ENCODE measurements at regions not wholly inside any gene's neighbourhood (a gene's known extent, or its start where the extent isn't known, plus 50 kb on each side); places are given as distances from the start of the nearest gene placed in this dataset.
"Not testable (repeated sequence)": the region's sequence is repeated elsewhere in the genome, so short reads cannot be mapped to it uniquely, and the experiment has no call there.

GRCh38 chr12:91249518-91250272 is 67.1 kb upstream of the DCN start:
- Mint-ChIP-seq H3K27me3 (ENCODE audit: low read depth) (no peaks in the 10 kb centered on the region), H3K27ac (ENCODE audit: unreplicated experiment) (no peak overlapping the region), H3K4me1 (ENCODE audit: low read depth) (peaks cover 14% of the 10 kb centered on the region), H3K9me3 (ENCODE audit: low read depth) (peaks cover 17% of the 10 kb centered on the region), H3K4me3 (ENCODE audit: unreplicated experiment) (no peak overlapping the region), H3K36me3 (ENCODE audit: low read depth) (peaks cover 5% of the 10 kb centered on the region)
- DNase-seq (ENCODE audit: low spot score): no peak
- no peak for TF ChIP-seq CTCF (IDR thresholded peaks at IDR 0.05)

GRCh38 chr12:91249054-91249453 is 66.4 kb upstream of the DCN start:
- Mint-ChIP-seq H3K36me3 (ENCODE audit: low read depth) (peaks cover 9% of the 10 kb centered on the region), H3K27ac (ENCODE audit: unreplicated experiment) (no peak overlapping the region), H3K27me3 (ENCODE audit: low read depth) (no peaks in the 10 kb centered on the region), H3K4me1 (ENCODE audit: low read depth) (peaks cover 14% of the 10 kb centered on the region), H3K4me3 (ENCODE audit: unreplicated experiment) (no peak overlapping the region), H3K9me3 (ENCODE audit: low read depth) (peaks cover 22% of the 10 kb centered on the region)
- no peak for DNase-seq (ENCODE audit: low spot score)
- no peak for TF ChIP-seq CTCF (IDR thresholded peaks at IDR 0.05)

- not testable (repeated sequence) for H3K27me3 Mint-ChIP-seq (ENCODE audit: low read depth); H3K27ac Mint-ChIP-seq (ENCODE audit: unreplicated experiment); H3K4me3 Mint-ChIP-seq (ENCODE audit: unreplicated experiment)
- Mint-ChIP-seq H3K36me3 (ENCODE audit: low read depth) (peaks cover 11% of the 10 kb centered on the region), H3K4me1 (ENCODE audit: low read depth) (peaks cover 22% of the 10 kb centered on the region), H3K9me3 (ENCODE audit: low read depth) (peaks cover 24% of the 10 kb centered on the region)
- peak; percentile 71 for TF ChIP-seq CTCF (IDR thresholded peaks at IDR 0.05)
- peak; percentile 44 for DNase-seq (ENCODE audit: low spot score)
Measured at GRCh38 chr12:91243177-91243576, 60.6 kb upstream of the DCN start.

- H3K9me3 Mint-ChIP-seq (ENCODE audit: low read depth): peaks cover 21% of the 10 kb centered on the region
- no peak for TF ChIP-seq CTCF (IDR thresholded peaks at IDR 0.05)
- no peak overlapping the region for H3K4me3 Mint-ChIP-seq (ENCODE audit: unreplicated experiment)
- peaks cover 22% of the 10 kb centered on the region for H3K4me1 Mint-ChIP-seq (ENCODE audit: low read depth)
- no peak overlapping the region for H3K27ac Mint-ChIP-seq (ENCODE audit: unreplicated experiment)
- no peaks in the 10 kb centered on the region for H3K27me3 Mint-ChIP-seq (ENCODE audit: low read depth)
- DNase-seq (ENCODE audit: low spot score): no peak
- H3K36me3 Mint-ChIP-seq (ENCODE audit: low read depth): peaks cover 10% of the 10 kb centered on the region
Measured at GRCh38 chr12:91241756-91242155, 59.1 kb upstream of the DCN start.

GRCh38 chr12:91240386-91241095 is 57.9 kb upstream of the DCN start:
- Mint-ChIP-seq H3K36me3 (ENCODE audit: low read depth) (peaks cover 9% of the 10 kb centered on the region), H3K4me3 (ENCODE audit: unreplicated experiment) (no peak overlapping the region), H3K27ac (ENCODE audit: unreplicated experiment) (no peak overlapping the region), H3K4me1 (ENCODE audit: low read depth) (peaks cover 22% of the 10 kb centered on the region), H3K9me3 (ENCODE audit: low read depth) (peaks cover 11% of the 10 kb centered on the region), H3K27me3 (ENCODE audit: low read depth) (no peaks in the 10 kb centered on the region)
- no peak for DNase-seq (ENCODE audit: low spot score)
- no peak for TF ChIP-seq CTCF (IDR thresholded peaks at IDR 0.05)
